ENCODE measurements at regions not wholly inside any gene's neighbourhood (a gene's known extent, or its start where the extent isn't known, plus 50 kb on each side); places are given as distances from the start of the nearest gene placed in this dataset.

DNA sequence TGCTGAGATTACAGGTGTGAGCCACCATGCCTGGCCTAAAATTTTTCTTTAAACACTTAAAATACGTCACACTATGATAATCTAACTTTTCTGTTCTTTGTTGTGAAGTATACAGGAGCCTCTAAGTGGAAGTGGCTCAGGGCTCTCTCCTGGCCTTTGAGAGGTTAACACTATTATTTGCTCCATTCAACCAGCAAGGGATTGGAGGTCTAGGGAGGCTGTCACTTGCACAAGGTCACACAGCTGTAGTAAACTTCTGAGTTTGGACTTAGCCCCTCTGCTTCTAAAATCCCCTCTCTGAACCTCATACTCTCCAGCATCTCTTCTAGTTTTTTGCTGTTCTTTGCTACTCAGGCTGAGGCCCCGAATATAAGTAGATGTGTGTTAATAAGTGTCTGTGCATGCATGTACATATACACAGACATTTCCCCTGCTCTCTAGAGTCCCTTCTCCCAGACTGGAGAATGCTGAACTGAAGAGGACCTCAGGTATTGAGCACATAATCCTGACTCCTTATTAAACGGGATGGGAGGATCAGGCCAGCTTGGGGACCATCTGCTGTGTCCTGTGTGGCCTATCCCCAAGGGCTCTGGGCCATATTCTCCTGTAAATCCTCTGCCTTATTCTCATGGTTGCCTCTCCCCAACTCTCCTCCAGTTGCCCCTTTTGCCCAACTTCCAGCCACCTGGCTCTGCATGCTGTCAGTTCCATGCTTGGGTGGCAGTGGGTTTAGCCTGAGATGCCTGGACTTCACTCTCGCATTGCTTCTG, 87.0 kb upstream of the SPRY4 start:
- Histone ChIP-seq H3K27ac (ENCODE audit: low read depth in 1 of 2, low read length in 2 of 2) (no peak overlapping the region), H3K9me3 (replicated peaks in 1 of 2; ENCODE audit: control insufficient read depth in 1 of 2, insufficient read depth in 1 of 2, low read length in 2 of 2) (no peaks in the 10 kb centered on the region), H4K20me1 (ENCODE audit: insufficient read depth, low read length) (no peaks in the 10 kb centered on the region), H3K27me3 (ENCODE audit: control insufficient read depth in 2 of 2, insufficient read depth in 2 of 2, low read length in 2 of 2) (no peaks in the 10 kb centered on the region), H2AFZ (ENCODE audit: insufficient read depth, low read depth, low read length, poor library complexity, severe bottlenecking) (no peak overlapping the region), H3K9ac (ENCODE audit: insufficient read depth, low read length, poor library complexity, severe bottlenecking) (no peak overlapping the region), H3K79me2 (ENCODE audit: insufficient read depth, low read length) (no peaks in the 10 kb centered on the region), H3K4me1 (ENCODE audit: control insufficient read depth in 1 of 2, insufficient read depth in 2 of 2, low read length in 2 of 2) (no peaks in the 10 kb centered on the region), H3K36me3 (replicated peaks in 1 of 2; ENCODE audit: control insufficient read depth in 1 of 2, insufficient read depth in 2 of 2, low read length in 2 of 2) (no peaks in the 10 kb centered on the region), H3K4me2 (replicated peaks; ENCODE audit: extremely low read depth, low read length, poor library complexity, severe bottlenecking) (no peak overlapping the region), H3K4me3 (replicated peaks in 1 of 3; ENCODE audit: low read depth in 2 of 3, low read length in 3 of 3) (no peak overlapping the region)
- no peak for TF ChIP-seq CTCF (IDR thresholded peaks at IDR 0.05)
- Mint-ChIP-seq H3K27me3 (ENCODE audit: low read depth in 3 of 3) (peaks cover 8 to 11% (median 10%) of the 10 kb centered on the region in 3 donors), H3K9me3 (no peaks in the 10 kb centered on the region), H3K4me1 (no peaks in the 10 kb centered on the region), H3K27ac (peak overlapping the region in 1 of 7 donors; percentile 48), H3K4me3 (no peak overlapping the region), H3K36me3 (no peaks in the 10 kb centered on the region)
- intact Hi-C loops (cut with micrococcal nuclease), result no loop called here
- DNase-seq, result no peak
- 100% methylated on average over 1 of the region's 4 CpGs for WGBS (ENCODE audit: insufficient coverage)

DNA sequence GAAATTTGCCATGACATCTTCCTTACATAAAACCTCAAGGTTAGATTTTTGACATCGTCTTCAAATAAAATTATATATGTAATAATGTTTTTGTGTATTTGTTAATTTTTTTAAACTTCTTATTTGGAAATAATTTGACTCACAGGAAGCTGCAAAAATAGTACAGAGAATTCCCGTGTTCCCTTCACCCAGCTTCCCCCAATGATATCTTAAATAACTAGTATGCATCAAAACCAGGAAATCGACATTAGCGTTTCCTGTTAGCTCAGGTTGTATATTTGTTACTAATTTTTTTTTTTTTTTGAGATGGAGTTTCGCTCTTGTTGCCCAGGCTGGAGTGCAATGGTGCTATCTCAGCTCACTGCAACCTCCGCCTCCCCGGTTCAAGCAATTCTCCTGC, 86.3 kb upstream of the SPRY4 start:
- Mint-ChIP-seq H3K27me3 (ENCODE audit: low read depth in 3 of 3) (peaks cover 9 to 15% (median 10%) of the 10 kb centered on the region in 3 donors), H3K36me3 (no peaks in the 10 kb centered on the region), H3K4me1 (no peaks in the 10 kb centered on the region), H3K9me3 (no peaks in the 10 kb centered on the region), H3K27ac (no peak overlapping the region), H3K4me3 (no peak overlapping the region)
- DNase-seq, result no peak
- Histone ChIP-seq H3K4me1 (ENCODE audit: control insufficient read depth in 1 of 2, insufficient read depth in 2 of 2, low read length in 2 of 2) (no peaks in the 10 kb centered on the region), H2AFZ (ENCODE audit: insufficient read depth, low read depth, low read length, poor library complexity, severe bottlenecking) (no peak overlapping the region), H3K4me3 (replicated peaks in 1 of 3; ENCODE audit: low read depth in 2 of 3, low read length in 3 of 3) (no peak overlapping the region), H3K9ac (ENCODE audit: insufficient read depth, low read length, poor library complexity, severe bottlenecking) (no peak overlapping the region), H3K27ac (ENCODE audit: low read depth in 1 of 2, low read length in 2 of 2) (no peak overlapping the region), H3K27me3 (ENCODE audit: control insufficient read depth in 2 of 2, insufficient read depth in 2 of 2, low read length in 2 of 2) (no peaks in the 10 kb centered on the region), H3K79me2 (ENCODE audit: insufficient read depth, low read length) (no peaks in the 10 kb centered on the region), H3K4me2 (replicated peaks; ENCODE audit: extremely low read depth, low read length, poor library complexity, severe bottlenecking) (no peak overlapping the region), H4K20me1 (ENCODE audit: insufficient read depth, low read length) (no peaks in the 10 kb centered on the region), H3K9me3 (replicated peaks in 1 of 2; ENCODE audit: control insufficient read depth in 1 of 2, insufficient read depth in 1 of 2, low read length in 2 of 2) (no peaks in the 10 kb centered on the region), H3K36me3 (replicated peaks in 1 of 2; ENCODE audit: control insufficient read depth in 1 of 2, insufficient read depth in 2 of 2, low read length in 2 of 2) (no peaks in the 10 kb centered on the region)
- no peak for TF ChIP-seq CTCF (IDR thresholded peaks at IDR 0.05)
- intact Hi-C loops (cut with micrococcal nuclease), result no loop called here
- WGBS (ENCODE audit: insufficient coverage), result no CpG with 5 or more reads among the region's 7 CpGs

Measured in CD14-positive monocyte (primary cell).